ENCODE measurements at regions not wholly inside any gene's neighbourhood (a gene's known extent, or its start where the extent isn't known, plus 50 kb on each side); places are given as distances from the start of the nearest gene placed in this dataset.

DNA sequence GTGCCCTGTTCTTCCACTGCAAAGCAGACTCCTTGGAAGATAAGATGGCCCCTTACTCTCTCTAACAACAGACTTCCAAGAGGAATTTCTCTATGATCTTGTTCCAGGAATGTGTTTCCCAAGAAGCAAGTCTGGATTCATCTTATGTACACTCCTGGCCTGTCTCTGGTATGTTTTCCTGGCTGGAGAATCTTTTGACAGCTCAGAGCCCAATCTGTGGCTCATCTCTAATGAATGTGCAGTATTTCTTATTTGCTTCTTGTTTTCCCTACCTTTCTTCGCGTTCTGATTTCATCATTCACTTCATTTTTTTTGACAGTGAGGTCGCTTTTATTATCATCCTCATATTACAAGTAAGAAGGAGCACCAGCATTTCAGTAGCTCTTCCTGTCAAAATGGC is 53.0 kb upstream of the PITRM1 start:
- Mint-ChIP-seq H3K27ac (no peak overlapping the region), H3K4me3 (no peak overlapping the region), H3K36me3 (ENCODE audit: low read depth) (no peaks in the 10 kb centered on the region), H3K9me3 (no peaks in the 10 kb centered on the region), H3K4me1 (peaks cover 20% of the 10 kb centered on the region), H3K27me3 (no peaks in the 10 kb centered on the region)
- no peak for ATAC-seq (replicated peaks)

DNA sequence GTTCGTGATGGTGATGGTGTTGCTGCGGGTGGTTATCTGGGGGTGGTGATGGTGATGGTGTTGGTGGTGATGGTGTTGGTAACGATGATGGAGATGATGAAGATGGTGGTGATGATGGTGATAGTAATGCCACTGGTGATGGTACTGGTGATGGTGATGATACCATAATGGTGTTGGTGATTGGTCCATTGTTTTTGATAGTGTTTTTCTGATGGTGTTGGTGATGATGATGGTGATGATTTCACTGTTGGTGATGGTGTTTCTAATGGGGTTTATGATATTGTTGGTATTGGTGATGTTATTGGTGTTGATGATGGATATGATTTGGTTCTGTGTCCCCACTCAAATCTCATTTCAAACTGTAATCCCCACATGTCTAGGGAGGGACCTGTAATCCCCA is 51.7 kb upstream of the PITRM1 start:
- Mint-ChIP-seq H3K36me3 (ENCODE audit: low read depth) (no peaks in the 10 kb centered on the region), H3K27me3 (no peaks in the 10 kb centered on the region), H3K4me1 (peaks cover 20% of the 10 kb centered on the region), H3K9me3 (no peaks in the 10 kb centered on the region), H3K4me3 (no peak overlapping the region), H3K27ac (no peak overlapping the region)
- no peak for ATAC-seq (replicated peaks)

DNA sequence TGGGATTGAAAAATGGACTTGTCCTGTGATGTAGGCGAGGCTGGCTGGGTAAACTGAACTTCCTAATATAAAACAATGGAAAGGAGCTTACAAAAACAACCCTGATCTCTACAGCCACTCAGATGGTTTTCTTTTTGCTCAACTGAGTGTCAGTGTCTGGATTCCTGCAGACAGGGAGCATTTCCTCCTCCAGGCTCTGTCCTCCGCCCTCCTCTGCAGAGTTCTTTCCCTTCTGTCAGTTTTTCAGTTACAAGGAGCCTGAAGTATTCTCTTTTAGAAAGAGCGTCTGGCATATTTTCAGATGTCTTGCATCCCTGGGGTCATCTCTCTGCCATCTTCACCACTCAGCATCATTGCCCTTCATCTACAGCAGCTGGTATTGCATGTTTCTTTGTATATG is 50.0 kb upstream of the PITRM1 start:
- H3K4me1 Mint-ChIP-seq: peaks cover 9% of the 10 kb centered on the region

More for the DNA sequence above, 50.0 kb upstream of the PITRM1 start:
- no peak overlapping the region for H3K27ac Mint-ChIP-seq
- no peak for ATAC-seq (replicated peaks)
- no peaks in the 10 kb centered on the region for H3K9me3 Mint-ChIP-seq
- no peak overlapping the region for H3K4me3 Mint-ChIP-seq
- no peaks in the 10 kb centered on the region for H3K27me3 Mint-ChIP-seq
- no peaks in the 10 kb centered on the region for H3K36me3 Mint-ChIP-seq (ENCODE audit: low read depth)
